DOHH2 (cell line): ENCODE measurements at regions not wholly inside any gene's neighbourhood (a gene's known extent, or its start where the extent isn't known, plus 50 kb on each side); places are given as distances from the start of the nearest gene placed in this dataset.

ENCODE experiments used
- CTCF ChIP-seq: fragments of 200-600 bp; sonication (generic); IDR thresholded peaks from one replicate; pipeline ENCODE4 v1.5.1; 2014; ENCODE audit warnings: antibody characterized with exemption, mild to moderate bottlenecking, low read depth, low read length; ENCODE audit not compliant: poor library complexity, severe bottlenecking
- EZH2phosphoT487 ChIP-seq: fragments of 200-600 bp; sonication (generic); IDR thresholded peaks from 2 replicates; pipeline ENCODE4 v1.6.1; 2017; ENCODE audit warnings: borderline replicate concordance, mild to moderate bottlenecking, antibody characterized with exemption, low read length, moderate library complexity, mixed read lengths

GRCh38 chr4:146098978-146099377 is 76.5 kb upstream of the LSM6 start:
- TF ChIP-seq CTCF (no peak), EZH2phosphoT487 (no peak)
